ENCODE measurements at regions not wholly inside any gene's neighbourhood (a gene's known extent, or its start where the extent isn't known, plus 50 kb on each side); places are given as distances from the start of the nearest gene placed in this dataset.

- H3K27me3 ChIP-seq (ENCODE audit: insufficient read depth, low read length) = no peaks in the 10 kb centered on the region
- H3K4me3 ChIP-seq (ENCODE audit: low read depth, low read length, poor library complexity, severe bottlenecking) = no peak overlapping the region
- H3K79me2 ChIP-seq (ENCODE audit: insufficient read depth, low read length) = no peaks in the 10 kb centered on the region
- no peak overlapping the region for H3K4me2 ChIP-seq (ENCODE audit: low read length)
- H3K4me1 ChIP-seq (ENCODE audit: insufficient read depth, low read length, severe bottlenecking) = no peaks in the 10 kb centered on the region
- no peaks in the 10 kb centered on the region for H3K9me2 ChIP-seq (ENCODE audit: low read depth, low read length)
- no peaks in the 10 kb centered on the region for H3F3A ChIP-seq (ENCODE audit: insufficient read depth, low read length)
- no peak overlapping the region for H3K9ac ChIP-seq (ENCODE audit: low read length)
- TF ChIP-seq EZH2 (IDR thresholded peaks at IDR 0.05; ENCODE audit: borderline replicate concordance, low read length) = no peak
- TF ChIP-seq CTCF (IDR thresholded peaks at IDR 0.05; ENCODE audit: low read length) = no peak
- H3K27ac ChIP-seq (ENCODE audit: low read depth, low read length, poor library complexity, severe bottlenecking) = no peak overlapping the region
- no peaks in the 10 kb centered on the region for H3K9me3 ChIP-seq (ENCODE audit: low read length)
- no peaks in the 10 kb centered on the region for H4K20me1 ChIP-seq (ENCODE audit: insufficient read depth, low read length)
- H2AFZ ChIP-seq (ENCODE audit: low read length) = no peak overlapping the region
- H3K36me3 ChIP-seq (ENCODE audit: insufficient read depth, low read length) = no peaks in the 10 kb centered on the region
Measured at GRCh38 chr5:110838961-110839360, 100.2 kb downstream of the SLC25A46 start.

- H3K9me3 ChIP-seq (ENCODE audit: low read length) = no peaks in the 10 kb centered on the region
- H3K4me1 ChIP-seq (ENCODE audit: insufficient read depth, low read length, severe bottlenecking) = no peaks in the 10 kb centered on the region
- H3K4me3 ChIP-seq (ENCODE audit: low read depth, low read length, poor library complexity, severe bottlenecking) = no peak overlapping the region
- H3K27me3 ChIP-seq (ENCODE audit: insufficient read depth, low read length) = no peaks in the 10 kb centered on the region
- H3K4me2 ChIP-seq (ENCODE audit: low read length) = no peak overlapping the region
- no peak overlapping the region for H3K9ac ChIP-seq (ENCODE audit: low read length)
- H3K79me2 ChIP-seq (ENCODE audit: insufficient read depth, low read length) = no peaks in the 10 kb centered on the region
- TF ChIP-seq CTCF (IDR thresholded peaks at IDR 0.05; ENCODE audit: low read length) (no peak), EZH2 (IDR thresholded peaks at IDR 0.05; ENCODE audit: borderline replicate concordance, low read length) (no peak)
- no peak overlapping the region for H3K27ac ChIP-seq (ENCODE audit: low read depth, low read length, poor library complexity, severe bottlenecking)
- no peaks in the 10 kb centered on the region for H4K20me1 ChIP-seq (ENCODE audit: insufficient read depth, low read length)
- no peaks in the 10 kb centered on the region for H3K36me3 ChIP-seq (ENCODE audit: insufficient read depth, low read length)
- no peaks in the 10 kb centered on the region for H3F3A ChIP-seq (ENCODE audit: insufficient read depth, low read length)
- H2AFZ ChIP-seq (ENCODE audit: low read length) = no peak overlapping the region
- no peaks in the 10 kb centered on the region for H3K9me2 ChIP-seq (ENCODE audit: low read depth, low read length)
Measured at GRCh38 chr5:110840347-110840960, 101.6 kb downstream of the SLC25A46 start.

GRCh38 chr5:110841137-110841536 lies 102.3 kb downstream of the SLC25A46 start:
- Histone ChIP-seq H3K27ac (ENCODE audit: low read depth, low read length, poor library complexity, severe bottlenecking) (no peak overlapping the region), H3K27me3 (ENCODE audit: insufficient read depth, low read length) (no peaks in the 10 kb centered on the region), H3F3A (ENCODE audit: insufficient read depth, low read length) (no peaks in the 10 kb centered on the region), H3K36me3 (ENCODE audit: insufficient read depth, low read length) (no peaks in the 10 kb centered on the region), H3K9me2 (ENCODE audit: low read depth, low read length) (no peaks in the 10 kb centered on the region), H3K9me3 (ENCODE audit: low read length) (no peaks in the 10 kb centered on the region), H3K79me2 (ENCODE audit: insufficient read depth, low read length) (no peaks in the 10 kb centered on the region), H3K4me1 (ENCODE audit: insufficient read depth, low read length, severe bottlenecking) (no peaks in the 10 kb centered on the region), H4K20me1 (ENCODE audit: insufficient read depth, low read length) (no peaks in the 10 kb centered on the region), H2AFZ (ENCODE audit: low read length) (no peak overlapping the region), H3K9ac (ENCODE audit: low read length) (no peak overlapping the region), H3K4me2 (ENCODE audit: low read length) (no peak overlapping the region), H3K4me3 (ENCODE audit: low read depth, low read length, poor library complexity, severe bottlenecking) (no peak overlapping the region)
- TF ChIP-seq CTCF (IDR thresholded peaks at IDR 0.05; ENCODE audit: low read length) (no peak), EZH2 (IDR thresholded peaks at IDR 0.05; ENCODE audit: borderline replicate concordance, low read length) (no peak)
